Thyroid gland (tissue), 4 donors: ENCODE measurements at regions not wholly inside any gene's neighbourhood (a gene's known extent, or its start where the extent isn't known, plus 50 kb on each side); places are given as distances from the start of the nearest gene placed in this dataset.

ENCODE experiments used
- DNase-seq, 2 donors: peaks; one replicate each; pipeline ENCODE4 v3.0.0-alpha.2; 2019
- H3K27ac ChIP-seq, 3 donors: fragments of 200-600 bp; sonication (generic); 1 replicate in 2 of 3; 2 replicates in 1 of 3; pipeline ENCODE4 v1.5.1; 2016 to 2019; ENCODE audit warnings: mild to moderate bottlenecking in 1 of 3, moderate library complexity in 1 of 3
- H3K27me3 ChIP-seq: fragments of 200-600 bp; sonication (generic); one replicate; pipeline ENCODE4 v1.5.1; 2019
- H3K36me3 ChIP-seq, 2 donors: fragments of 200-600 bp; sonication (generic); one replicate each; pipeline ENCODE4 v1.5.1; 2016 to 2019
- H3K4me1 ChIP-seq, 2 donors: fragments of 200-600 bp; sonication (generic); one replicate each; pipeline ENCODE4 v1.5.1; 2017 to 2019
- H3K4me3 ChIP-seq, 3 donors: fragments of 200-600 bp; sonication (generic); replicated peaks in 1 of 3; 1 replicate in 2 of 3; 2 replicates in 1 of 3; pipeline ENCODE4 v1.5.1; 2016; ENCODE audit warnings: mild to moderate bottlenecking in 1 of 3
- H3K9me3 ChIP-seq: fragments of 200-600 bp; sonication (generic); one replicate; pipeline ENCODE4 v1.5.1; 2017
- CTCF ChIP-seq, 6 experiments: fragments of 200-600 bp in 3 of 6; fragments of 450-650 bp in 3 of 6; sonication (generic) in 3 of 6; IDR thresholded peaks; one replicate each; pipeline ENCODE4 v1.5.1; 2016 to 2019; ENCODE audit warnings: antibody characterized with exemption in 6 of 6, mild to moderate bottlenecking in 2 of 6, inconsistent platforms in 1 of 6, moderate library complexity in 1 of 6
- POLR2A ChIP-seq, 2 donors: fragments of 450-650 bp; IDR thresholded peaks; one replicate each; pipeline ENCODE4 v1.6.1; 2017; ENCODE audit warnings: antibody characterized with exemption in 2 of 2, mild to moderate bottlenecking in 2 of 2, moderate library complexity in 1 of 2
- WGBS, 2 donors: methylation state at CpG; one replicate each; pipeline ENCODE4 v1.1.5; 2017; 5-methylcytosine and 5-hydroxymethylcytosine counted together
- intact Hi-C: fragments of 100-400 bp; cut with DNase I; formaldehyde crosslinking; loops from one replicate; pipeline ENCODE4 v1.15.1; 2023

GRCh38 chr20:55143601-55144000 is 668.2 kb downstream of the DOK5 start:
- Histone ChIP-seq H3K9me3 (no peaks in the 10 kb centered on the region), H3K4me3 (no peak overlapping the region), H3K27ac (no peak overlapping the region), H3K4me1 (no peaks in the 10 kb centered on the region), H3K36me3 (no peaks in the 10 kb centered on the region), H3K27me3 (no peaks in the 10 kb centered on the region)
- TF ChIP-seq CTCF (IDR thresholded peaks at IDR 0.05) (no peak), POLR2A (IDR thresholded peaks at IDR 0.05) (no peak)
- intact Hi-C loops, result no loop called here
- no peak for DNase-seq

GRCh38 chr20:55142932-55143331 is 667.5 kb downstream of the DOK5 start:
- H3K9me3 ChIP-seq, result no peaks in the 10 kb centered on the region
- H3K27ac ChIP-seq, result no peak overlapping the region
- H3K36me3 ChIP-seq, result no peaks in the 10 kb centered on the region
- TF ChIP-seq POLR2A (IDR thresholded peaks at IDR 0.05), result no peak
- no peak for TF ChIP-seq CTCF (IDR thresholded peaks at IDR 0.05)
- H3K27me3 ChIP-seq, result no peaks in the 10 kb centered on the region
- WGBS, 2 donors, result 63 to 67% methylated on average over 5 of the region's 5 CpGs
- H3K4me3 ChIP-seq, result no peak overlapping the region
- no peaks in the 10 kb centered on the region for H3K4me1 ChIP-seq
- intact Hi-C loops, result no loop called here
- DNase-seq, result no peak

- no peaks in the 10 kb centered on the region for H3K36me3 ChIP-seq
- H3K4me3 ChIP-seq, result no peak overlapping the region
- no peaks in the 10 kb centered on the region for H3K27me3 ChIP-seq
- 63 to 68% methylated on average over 3 of the region's 3 CpGs for WGBS, 2 donors
- H3K4me1 ChIP-seq, result no peaks in the 10 kb centered on the region
- intact Hi-C loops, result no loop called here
- H3K27ac ChIP-seq, result no peak overlapping the region
- DNase-seq, result no peak
- TF ChIP-seq CTCF (IDR thresholded peaks at IDR 0.05) (no peak), POLR2A (IDR thresholded peaks at IDR 0.05) (no peak)
- H3K9me3 ChIP-seq, result no peaks in the 10 kb centered on the region
Observed at GRCh38 chr20:55140631-55141030, 665.2 kb downstream of the DOK5 start.

GRCh38 chr20:55139173-55139765 is 663.9 kb downstream of the DOK5 start:
- 86 to 87% methylated on average over 3 of the region's 4 CpGs for WGBS, 2 donors
- no peak overlapping the region for H3K4me3 ChIP-seq
- no peaks in the 10 kb centered on the region for H3K9me3 ChIP-seq
- H3K27me3 ChIP-seq, result no peaks in the 10 kb centered on the region
- H3K4me1 ChIP-seq, result no peaks in the 10 kb centered on the region
- no peak for DNase-seq
- no peak overlapping the region for H3K27ac ChIP-seq
- no peak for TF ChIP-seq CTCF (IDR thresholded peaks at IDR 0.05)
- TF ChIP-seq POLR2A (IDR thresholded peaks at IDR 0.05), result no peak
- H3K36me3 ChIP-seq, result no peaks in the 10 kb centered on the region
- intact Hi-C loops, result no loop called here

- no peak overlapping the region for H3K27ac ChIP-seq
- WGBS, 2 donors, result 47 to 55% methylated on average over 3 of the region's 3 CpGs
- no peaks in the 10 kb centered on the region for H3K36me3 ChIP-seq
- H3K4me3 ChIP-seq, result no peak overlapping the region
- H3K4me1 ChIP-seq, result no peaks in the 10 kb centered on the region
- no peaks in the 10 kb centered on the region for H3K27me3 ChIP-seq
- intact Hi-C loops, result no loop called here
- no peak for DNase-seq
- no peaks in the 10 kb centered on the region for H3K9me3 ChIP-seq
- TF ChIP-seq CTCF (IDR thresholded peaks at IDR 0.05) (no peak), POLR2A (IDR thresholded peaks at IDR 0.05) (no peak)
Observed at GRCh38 chr20:55135923-55136322, 660.5 kb downstream of the DOK5 start.
